ENCODE measurements at regions not wholly inside any gene's neighbourhood (a gene's known extent, or its start where the extent isn't known, plus 50 kb on each side); places are given as distances from the start of the nearest gene placed in this dataset.

DNA sequence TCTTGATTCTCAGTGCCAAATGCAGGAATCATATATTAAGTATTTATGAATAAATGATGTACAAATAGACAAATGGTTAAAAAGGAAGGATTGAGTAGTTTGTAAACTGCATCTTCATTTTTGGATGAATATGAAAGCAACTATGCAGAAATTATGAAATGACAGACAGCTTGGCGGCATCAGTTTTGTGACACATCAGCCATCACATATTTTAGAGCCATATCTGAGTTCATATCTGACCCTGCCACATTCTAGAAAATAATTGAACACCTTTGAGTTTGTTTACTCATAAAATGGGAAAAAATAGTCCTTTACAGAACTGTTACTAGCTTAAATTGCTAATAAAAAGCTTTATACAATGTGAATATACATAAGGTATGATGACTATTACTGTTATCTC is 448.2 kb downstream of the KIF20B start:
- H3K4me3 ChIP-seq, result no peak overlapping the region
- no peaks in the 10 kb centered on the region for H3K36me3 ChIP-seq
- H3K27ac ChIP-seq, result no peak overlapping the region
- intact Hi-C loops (cut with DNase I), result no loop called here
- TF ChIP-seq, protein P1, sequence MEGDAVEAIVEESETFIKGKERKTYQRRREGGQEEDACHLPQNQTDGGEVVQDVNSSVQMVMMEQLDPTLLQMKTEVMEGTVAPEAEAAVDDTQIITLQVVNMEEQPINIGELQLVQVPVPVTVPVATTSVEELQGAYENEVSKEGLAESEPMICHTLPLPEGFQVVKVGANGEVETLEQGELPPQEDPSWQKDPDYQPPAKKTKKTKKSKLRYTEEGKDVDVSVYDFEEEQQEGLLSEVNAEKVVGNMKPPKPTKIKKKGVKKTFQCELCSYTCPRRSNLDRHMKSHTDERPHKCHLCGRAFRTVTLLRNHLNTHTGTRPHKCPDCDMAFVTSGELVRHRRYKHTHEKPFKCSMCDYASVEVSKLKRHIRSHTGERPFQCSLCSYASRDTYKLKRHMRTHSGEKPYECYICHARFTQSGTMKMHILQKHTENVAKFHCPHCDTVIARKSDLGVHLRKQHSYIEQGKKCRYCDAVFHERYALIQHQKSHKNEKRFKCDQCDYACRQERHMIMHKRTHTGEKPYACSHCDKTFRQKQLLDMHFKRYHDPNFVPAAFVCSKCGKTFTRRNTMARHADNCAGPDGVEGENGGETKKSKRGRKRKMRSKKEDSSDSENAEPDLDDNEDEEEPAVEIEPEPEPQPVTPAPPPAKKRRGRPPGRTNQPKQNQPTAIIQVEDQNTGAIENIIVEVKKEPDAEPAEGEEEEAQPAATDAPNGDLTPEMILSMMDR (IDR thresholded peaks at IDR 0.05), result no peak
- TF ChIP-seq POLR2A (IDR thresholded peaks at IDR 0.05), result no peak
- WGBS (ENCODE audit: insufficient coverage, low coverage, low lambda C conversion rate, missing lambda C conversion rate), result 73% methylated on average over 1 of the region's 1 CpG
- ATAC-seq (no peak), DNase-seq (no peak)
- H3K27me3 ChIP-seq, result no peaks in the 10 kb centered on the region
- no peaks in the 10 kb centered on the region for H3K9me3 ChIP-seq
- no peaks in the 10 kb centered on the region for H3K4me1 ChIP-seq

DNA sequence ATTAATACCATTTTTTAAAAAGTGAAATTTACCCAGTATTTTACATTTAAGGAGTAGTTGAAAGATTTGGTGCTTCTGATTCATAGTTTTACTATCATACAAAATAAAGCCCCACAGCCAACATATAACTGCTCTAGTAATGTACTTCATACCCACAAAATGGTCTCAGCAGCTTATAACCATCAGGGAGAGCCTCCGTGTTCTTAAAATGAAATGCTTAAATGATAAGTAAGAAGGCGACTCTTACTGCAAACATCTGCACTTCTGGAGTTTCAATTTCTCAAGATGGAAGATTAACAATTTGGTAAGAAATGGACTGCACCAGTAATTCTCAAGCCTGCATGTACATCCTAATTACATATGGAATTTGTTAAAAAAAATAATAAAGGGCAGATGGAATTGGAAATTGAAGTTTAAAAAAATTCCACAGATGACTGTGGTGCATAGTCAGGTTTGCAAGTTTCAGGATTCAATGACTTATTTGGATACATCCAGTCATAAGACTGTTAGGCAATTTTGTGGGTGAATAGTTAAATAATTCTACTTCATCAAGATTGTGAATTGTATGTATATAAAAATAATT is 461.0 kb downstream of the KIF20B start:
- 74% methylated on average over 2 of the region's 2 CpGs for WGBS (ENCODE audit: insufficient coverage, low coverage, low lambda C conversion rate, missing lambda C conversion rate)
- DNase-seq (no peak), ATAC-seq (no peak)
- no peaks in the 10 kb centered on the region for H3K36me3 ChIP-seq
- intact Hi-C loops (cut with DNase I), result no loop called here
- no peak for TF ChIP-seq POLR2A (IDR thresholded peaks at IDR 0.05)
- TF ChIP-seq, protein P1 (IDR thresholded peaks at IDR 0.05), result no peak
- H3K4me3 ChIP-seq, result no peak overlapping the region
- no peaks in the 10 kb centered on the region for H3K27me3 ChIP-seq
- no peak overlapping the region for H3K27ac ChIP-seq
- no peaks in the 10 kb centered on the region for H3K9me3 ChIP-seq
- no peaks in the 10 kb centered on the region for H3K4me1 ChIP-seq

DNA sequence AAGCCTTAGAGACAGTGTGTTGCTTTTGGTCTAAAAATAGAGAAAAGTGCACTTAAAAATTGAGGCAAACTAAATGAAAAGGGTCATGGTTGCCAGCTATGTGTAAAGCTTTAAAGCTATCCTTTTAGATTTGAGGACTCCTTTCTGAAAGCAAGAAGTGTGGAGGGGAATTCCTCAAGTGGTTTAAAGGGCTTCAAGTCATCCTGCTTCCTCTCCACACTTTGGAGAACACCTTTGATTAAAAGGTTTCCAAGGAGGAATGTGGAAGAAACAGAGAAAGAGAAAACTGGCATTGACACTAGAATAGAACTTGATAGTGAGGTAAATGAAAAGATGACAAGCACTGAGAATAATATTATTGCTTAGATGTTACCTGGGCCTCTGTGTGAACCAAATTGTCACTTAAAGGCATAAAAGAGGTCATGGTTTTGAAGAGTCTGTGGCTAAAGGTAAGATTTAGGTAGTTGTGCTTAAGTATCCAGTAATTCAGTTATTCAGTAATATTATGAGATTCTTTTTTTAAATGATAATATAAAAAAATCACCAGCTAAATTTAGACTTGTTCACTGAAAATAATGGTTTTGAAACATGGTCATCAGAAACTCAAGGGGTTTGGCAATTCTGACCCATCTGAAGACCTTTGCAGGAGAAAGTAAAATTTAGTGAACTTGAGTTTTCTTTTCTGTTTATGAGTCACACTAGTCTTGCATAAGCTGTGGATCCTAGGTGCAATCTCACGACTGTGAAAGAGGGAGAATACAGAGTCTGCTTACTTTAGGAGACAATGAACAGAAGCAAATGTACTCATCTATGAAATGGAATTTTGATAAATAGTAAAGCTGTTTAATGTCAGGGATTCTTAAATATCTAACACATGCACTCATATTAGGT is 466.0 kb downstream of the KIF20B start:
- no peak for ATAC-seq
- Histone ChIP-seq H3K36me3 (no peaks in the 10 kb centered on the region), H3K4me1 (no peaks in the 10 kb centered on the region), H3K27ac (no peak overlapping the region), H3K27me3 (no peaks in the 10 kb centered on the region), H3K9me3 (no peaks in the 10 kb centered on the region), H3K4me3 (no peak overlapping the region)
- TF ChIP-seq POLR2A (IDR thresholded peaks at IDR 0.05), result no peak
- TF ChIP-seq, protein P1 (IDR thresholded peaks at IDR 0.05), result no peak
- DNase-seq, result no peak
- WGBS (ENCODE audit: insufficient coverage, low coverage, low lambda C conversion rate, missing lambda C conversion rate), result 13% methylated on average over 1 of the region's 1 CpG
- intact Hi-C loops (cut with DNase I), result no loop called here

DNA sequence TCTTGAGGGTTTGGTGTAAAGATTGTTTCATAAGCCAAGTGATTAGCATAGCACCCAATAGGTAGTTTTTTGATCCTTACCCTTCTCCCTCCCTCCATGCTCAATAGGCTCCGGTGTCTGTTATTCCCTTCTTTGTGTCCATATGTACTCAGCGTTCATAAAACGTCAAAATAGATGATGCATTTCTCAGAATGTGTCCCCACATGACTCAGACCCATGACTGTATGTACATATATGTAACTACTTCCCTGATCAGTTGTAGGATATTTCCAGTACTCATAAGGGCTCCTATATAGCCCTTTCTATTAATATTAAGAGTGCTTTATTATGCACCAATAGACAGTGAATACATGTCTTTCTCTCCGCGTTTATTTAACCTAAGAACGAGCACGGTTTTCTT is 466.9 kb downstream of the KIF20B start:
- no peak for DNase-seq
- intact Hi-C loops (cut with DNase I), result no loop called here
- no peak for ATAC-seq
- H3K36me3 ChIP-seq, result no peaks in the 10 kb centered on the region
- H3K27me3 ChIP-seq, result no peaks in the 10 kb centered on the region
- no peaks in the 10 kb centered on the region for H3K9me3 ChIP-seq
- H3K4me3 ChIP-seq, result no peak overlapping the region
- no peaks in the 10 kb centered on the region for H3K4me1 ChIP-seq
- 64% methylated on average over 7 of the region's 7 CpGs for WGBS (ENCODE audit: insufficient coverage, low coverage, low lambda C conversion rate, missing lambda C conversion rate)
- no peak overlapping the region for H3K27ac ChIP-seq
- TF ChIP-seq, protein P1 (IDR thresholded peaks at IDR 0.05), result no peak
- TF ChIP-seq POLR2A (IDR thresholded peaks at IDR 0.05), result no peak
